ENCODE measurements at regions not wholly inside any gene's neighbourhood (a gene's known extent, or its start where the extent isn't known, plus 50 kb on each side); places are given as distances from the start of the nearest gene placed in this dataset.

- H4K20me1 ChIP-seq (ENCODE audit: control insufficient read depth, insufficient read depth) = no peaks in the 10 kb centered on the region
- no peak for ATAC-seq
- in situ Hi-C loops (cut with MboI) = no loop called here
- DNase-seq (ENCODE audit: low read depth, low spot score) = no peak
- peaks cover 13% of the 10 kb centered on the region for H3K4me1 ChIP-seq (ENCODE audit: control insufficient read depth, insufficient read depth, low read length)
- no peak for FAIRE-seq
- POLR2A ChIA-PET = interaction anchor here (5.0 kb wide), 1 partner anchor 48 kb away, joined by 64 read pairs; no protein-coding TSS in a partner anchor
- intact Hi-C loops (cut with micrococcal nuclease; ENCODE audit: unreplicated experiment) = no loop called here
- CTCF ChIA-PET = interaction anchor here (1.0 to 10.4 kb wide), 4 partner anchors 9 to 97 kb away, joined by 4 to 164 read pairs (median 14); no protein-coding TSS in a partner anchor
- no peak overlapping the region for H3K27ac ChIP-seq (ENCODE audit: control insufficient read depth, insufficient read depth)
- SMC1A ChIA-PET (ENCODE audit: uncharacterized antibody, unreplicated experiment) = interaction anchor here (0.9 to 9.5 kb wide), 11 partner anchors 9 to 463 kb away, joined by 3 to 258 read pairs (median 5); no protein-coding TSS in a partner anchor
- no peaks in the 10 kb centered on the region for H3K27me3 ChIP-seq (replicated peaks in 1 of 2; ENCODE audit: control insufficient read depth in 2 of 2, insufficient read depth in 2 of 2, low read length in 1 of 2)
- no peak overlapping the region for H3K4me2 ChIP-seq (ENCODE audit: control insufficient read depth, insufficient read depth)
- H2AFZ ChIP-seq (ENCODE audit: control insufficient read depth, low read depth, low read length) = no peak overlapping the region
- BruUV-seq (replicated peaks) = no TSS peak
- TF ChIP-seq NKRF (conservative IDR thresholded peaks at IDR 0.05) = no peak
- no peak for TF ChIP-seq KLF5 (IDR thresholded peaks at IDR 0.05; ENCODE audit: partially characterized antibody)
- no peak for TF ChIP-seq CHD4 (IDR thresholded peaks at IDR 0.05)
- TF ChIP-seq PAX8 (IDR thresholded peaks at IDR 0.05) = 0 out of 2 replicates have a peak, but pooled peaks have one; percentile 55
- TF ChIP-seq PAX5 (IDR thresholded peaks at IDR 0.05; ENCODE audit: borderline replicate concordance, low read depth, low read length) = peak; percentile 58; the same call in 1 of the 2 replicates
- no peaks in the 10 kb centered on the region for H3K9me3 ChIP-seq (replicated peaks; ENCODE audit: control insufficient read depth, insufficient read depth, low read length)
- no peaks in the 10 kb centered on the region for H3K36me3 ChIP-seq (ENCODE audit: control insufficient read depth in 2 of 2, insufficient read depth in 2 of 2, low read length in 1 of 2)
- no peaks in the 10 kb centered on the region for H3K79me2 ChIP-seq (ENCODE audit: control insufficient read depth, insufficient read depth, low read length)
- H3K9ac ChIP-seq (ENCODE audit: control insufficient read depth, insufficient read depth, low read length) = no peak overlapping the region
- no peak overlapping the region for H3K4me3 ChIP-seq
- 49% methylated on average over 2 of the region's 2 CpGs for WGBS (ENCODE audit: insufficient coverage, insufficient replicate concordance, low lambda C conversion rate, missing lambda C conversion rate)
- RAD21 ChIA-PET (ENCODE audit: unreplicated experiment) = interaction anchor here (2.3 to 11.1 kb wide), 3 partner anchors 40 to 55 kb away, joined by 7 to 202 read pairs (median 52); no protein-coding TSS in a partner anchor
Measured at GRCh38 chr1:58109646-58110200, 436.8 kb downstream of the OMA1 start.

Measured in GM12878 (cell line).